Ureter (tissue), 1 donor: ENCODE measurements at regions not wholly inside any gene's neighbourhood (a gene's known extent, or its start where the extent isn't known, plus 50 kb on each side); places are given as distances from the start of the nearest gene placed in this dataset.

Experiments used
- DNase-seq: peaks from one replicate; pipeline ENCODE4 v3.0.0-alpha.2; 2020; ENCODE audit warnings: low spot score
- donor health status: DM: yes; HTN: yes; CAD: no.

DNA sequence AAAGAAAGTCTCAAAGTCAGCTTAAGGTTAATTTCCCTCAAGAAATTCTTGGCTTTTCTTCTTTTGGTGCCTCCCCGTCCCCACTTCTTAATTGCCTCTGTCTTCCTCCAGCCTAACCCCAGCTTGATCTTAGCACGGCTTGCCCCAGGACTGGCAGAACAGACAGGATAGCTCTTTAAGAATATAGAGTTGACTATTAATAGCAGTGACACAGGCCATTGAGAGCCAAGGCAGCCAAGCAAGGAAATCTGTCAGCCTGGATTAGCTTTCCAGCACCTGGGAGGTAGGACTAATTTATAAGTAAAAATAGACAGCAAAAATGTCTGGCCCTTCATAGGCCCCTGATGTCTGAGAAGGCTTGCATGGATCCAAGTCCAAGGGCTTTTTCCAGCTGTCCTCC, 384.6 kb upstream of the SLC30A5 start:
- DNase-seq: no peak

DNA sequence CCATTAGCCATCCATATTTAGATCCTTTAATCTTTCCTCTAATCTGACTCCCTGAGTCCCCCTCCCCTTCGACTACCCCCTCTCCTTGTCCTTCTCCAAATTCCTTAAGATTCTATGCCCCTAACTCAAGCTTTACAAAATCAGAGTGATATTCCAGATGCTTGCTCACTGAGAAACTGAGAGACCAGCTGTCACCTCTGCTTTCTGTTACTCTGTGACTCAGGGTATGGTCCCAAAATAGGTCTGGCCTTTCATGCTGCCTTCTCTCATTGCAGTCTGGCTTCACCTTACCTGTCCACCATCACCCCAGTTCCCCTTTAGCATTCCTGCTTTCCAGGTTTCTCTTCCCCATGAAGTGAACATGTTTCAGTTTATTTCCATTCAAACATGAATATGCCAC, 383.3 kb upstream of the SLC30A5 start:
- DNase-seq: no peak

DNA sequence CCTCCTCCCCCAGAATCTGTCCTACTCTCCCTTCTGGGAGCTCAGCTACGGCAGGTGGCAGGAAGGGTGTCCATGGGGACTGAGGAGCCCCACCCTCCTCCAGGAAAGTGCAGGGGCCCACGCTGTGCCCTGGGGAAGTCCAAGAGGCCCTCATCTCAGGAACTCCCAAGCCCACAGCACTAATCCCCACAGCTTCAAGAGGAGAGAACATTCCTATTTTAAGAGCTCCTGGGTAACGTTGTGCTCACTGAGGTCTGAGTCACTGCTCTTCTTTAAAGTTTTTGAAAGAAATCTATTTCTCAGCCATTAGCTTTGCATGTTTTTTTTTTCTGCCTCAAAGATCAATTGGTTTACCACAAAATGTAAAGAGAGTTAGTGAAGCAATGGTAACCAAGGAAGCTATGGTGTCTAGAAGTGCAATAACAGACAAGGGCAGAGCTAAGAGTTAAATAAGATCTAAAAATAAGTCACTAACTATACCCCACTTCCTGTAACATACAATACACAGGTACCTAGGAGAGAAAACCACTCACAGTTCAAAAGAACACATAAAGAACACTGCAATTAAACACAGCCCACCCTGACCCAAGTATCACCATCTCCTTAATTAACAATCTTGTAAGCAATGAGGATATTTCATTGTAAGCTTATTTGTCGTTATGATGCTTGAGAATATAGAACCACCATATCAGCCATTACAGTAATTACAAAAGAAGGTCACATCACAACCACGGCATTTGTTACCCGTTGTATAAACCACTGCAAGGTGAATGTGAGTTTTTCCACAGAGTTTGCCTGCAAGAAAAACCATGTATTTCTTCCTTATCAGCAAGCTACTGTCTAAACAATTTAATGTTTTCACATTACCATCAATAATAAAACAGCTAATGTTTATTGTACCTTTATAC, 382.3 kb upstream of the SLC30A5 start:
- no peak for DNase-seq

DNA sequence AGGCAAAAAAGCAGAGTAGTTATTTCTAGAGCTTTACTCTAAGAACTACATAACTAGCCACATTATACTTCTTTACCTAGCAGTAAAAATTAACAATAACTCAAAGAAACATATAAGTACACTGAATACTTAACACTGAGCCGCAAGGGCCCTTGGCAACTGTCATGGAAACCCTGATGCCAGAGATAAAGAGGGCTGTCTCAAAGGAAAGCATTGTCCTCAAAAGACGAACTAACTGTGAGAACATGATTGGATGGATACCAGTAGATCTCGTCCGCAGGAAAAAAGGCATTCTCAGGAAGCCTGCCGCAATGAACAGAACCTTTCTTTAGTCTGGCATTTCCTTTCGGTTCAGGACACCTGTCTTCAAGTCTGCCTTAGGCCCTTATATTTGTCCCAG, 379.0 kb upstream of the SLC30A5 start:
- no peak for DNase-seq

DNA sequence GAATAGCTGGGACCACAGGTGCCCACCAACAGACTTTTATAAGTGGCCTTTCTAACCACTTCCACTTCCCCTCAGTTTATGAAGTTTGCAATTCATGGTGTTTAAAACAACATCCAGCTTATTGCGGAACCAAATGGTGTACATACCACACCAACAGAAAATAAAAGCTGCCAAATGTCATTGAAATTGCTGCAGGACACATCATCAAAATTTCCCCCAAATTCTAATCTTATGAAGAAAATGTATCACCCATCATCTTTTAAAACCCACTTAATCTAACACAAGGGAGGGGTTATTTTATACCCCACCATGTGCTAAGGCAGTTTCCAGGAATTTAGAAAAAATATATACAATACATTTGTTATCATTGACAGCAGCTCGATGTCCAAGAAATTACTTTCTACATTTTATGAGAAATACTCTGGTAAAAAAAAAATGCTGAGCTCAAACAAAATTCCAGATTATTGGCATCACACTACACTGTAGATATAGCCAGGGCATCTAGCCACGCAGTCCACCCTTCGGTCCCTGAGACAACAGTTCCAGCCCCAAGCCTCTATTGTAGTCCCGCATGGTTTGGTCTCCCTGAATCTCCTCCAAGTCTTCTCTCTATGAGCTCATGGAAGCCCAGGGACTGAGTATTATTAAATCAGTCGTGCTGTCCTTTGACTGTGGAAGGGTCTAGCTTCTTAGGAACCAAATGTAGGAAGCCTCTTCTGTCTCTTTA, 372.8 kb upstream of the SLC30A5 start:
- no peak for DNase-seq

DNA sequence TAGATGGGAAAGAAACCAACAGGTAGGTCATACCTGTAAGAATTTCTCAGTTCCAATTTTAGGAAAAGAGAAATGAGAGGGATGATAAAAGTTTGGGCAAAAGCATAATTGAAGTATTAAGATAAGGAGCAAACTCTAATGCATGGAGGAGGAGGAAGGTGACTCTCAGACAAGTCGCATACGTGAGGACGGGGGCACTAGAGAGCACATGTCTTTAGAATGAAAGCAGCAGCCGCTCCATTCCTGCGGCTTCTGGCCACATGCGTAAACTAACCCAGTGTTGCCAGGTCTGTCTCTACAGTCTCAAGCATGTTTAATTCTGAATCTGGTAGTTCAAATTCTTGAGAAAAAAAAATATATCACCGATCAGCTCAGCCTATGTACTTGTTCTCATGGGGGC, 371.5 kb upstream of the SLC30A5 start:
- no peak for DNase-seq

DNA sequence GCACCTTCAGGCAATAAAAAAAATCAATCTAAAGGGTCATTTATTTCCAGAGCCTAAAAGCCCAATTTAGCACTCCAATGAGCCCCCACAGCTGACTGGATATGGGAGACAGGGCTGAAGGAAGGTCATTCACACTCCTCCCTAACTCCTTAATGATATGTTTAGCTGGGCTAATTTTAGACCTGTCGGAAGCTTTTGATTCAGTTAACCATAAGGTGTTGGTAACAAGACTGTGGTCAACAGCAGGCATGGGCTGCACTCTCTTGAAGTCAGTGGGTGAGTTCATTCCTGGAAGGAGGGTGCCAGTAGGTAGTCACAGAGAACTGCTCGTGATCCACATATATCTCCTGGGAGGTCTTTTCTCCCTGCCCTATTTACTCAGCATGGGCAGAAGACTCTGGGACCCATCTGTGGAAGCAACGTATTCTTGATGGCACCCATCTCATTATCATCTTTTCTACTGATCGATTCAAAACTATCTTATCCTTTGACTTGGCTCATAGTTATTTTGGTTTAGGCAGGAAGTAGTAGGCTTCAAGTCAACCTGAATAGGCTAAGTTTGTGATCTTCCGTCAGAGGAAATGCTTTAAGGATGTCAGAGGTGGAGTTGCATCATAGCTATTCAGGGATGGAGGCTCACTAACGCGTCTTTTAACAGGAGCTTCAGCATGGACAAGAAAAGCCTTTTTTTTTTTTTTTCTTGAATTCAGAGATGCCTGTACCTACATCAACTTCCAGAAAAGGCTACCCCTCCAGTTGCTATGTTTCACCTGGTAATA, 367.7 kb upstream of the SLC30A5 start:
- no peak for DNase-seq

DNA sequence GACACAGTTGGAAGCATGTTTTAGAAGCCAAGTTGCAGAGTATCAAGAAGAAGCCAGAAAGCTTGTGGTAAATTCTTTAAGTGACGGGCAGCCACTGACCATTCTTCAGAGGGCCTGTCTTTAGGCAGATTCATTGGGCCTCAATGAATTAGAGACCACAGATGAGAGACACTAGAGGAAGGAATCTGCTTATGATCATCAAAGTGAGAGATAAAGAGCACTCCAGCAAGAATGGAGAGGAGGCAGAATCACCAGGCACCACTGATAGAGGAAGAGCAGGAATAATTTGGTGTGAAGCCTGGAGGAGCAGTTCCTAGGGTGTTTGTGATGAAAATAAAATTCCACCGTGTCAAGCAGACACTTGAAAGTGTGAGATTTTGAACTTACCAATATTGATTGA, 365.9 kb upstream of the SLC30A5 start:
- no peak for DNase-seq

DNA sequence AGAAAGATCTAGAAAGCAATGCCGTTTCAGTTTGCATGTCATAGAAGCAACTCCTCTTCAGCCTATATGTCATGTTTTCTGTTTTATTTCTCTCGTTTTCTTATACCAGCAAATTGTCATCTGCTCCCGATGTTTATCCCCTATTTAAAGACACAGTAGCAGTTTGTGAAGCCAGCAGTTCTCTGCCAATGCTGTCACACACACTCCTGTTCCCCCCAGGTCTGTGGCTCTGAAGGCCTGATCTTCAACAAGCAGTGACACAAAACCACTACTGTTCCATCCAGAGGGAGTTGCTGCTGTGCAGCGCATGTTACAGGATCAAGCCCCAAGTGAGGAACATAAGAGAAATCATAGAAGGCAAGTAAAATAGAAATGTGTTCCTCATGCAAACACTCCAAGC, 364.1 kb upstream of the SLC30A5 start:
- DNase-seq: no peak

DNA sequence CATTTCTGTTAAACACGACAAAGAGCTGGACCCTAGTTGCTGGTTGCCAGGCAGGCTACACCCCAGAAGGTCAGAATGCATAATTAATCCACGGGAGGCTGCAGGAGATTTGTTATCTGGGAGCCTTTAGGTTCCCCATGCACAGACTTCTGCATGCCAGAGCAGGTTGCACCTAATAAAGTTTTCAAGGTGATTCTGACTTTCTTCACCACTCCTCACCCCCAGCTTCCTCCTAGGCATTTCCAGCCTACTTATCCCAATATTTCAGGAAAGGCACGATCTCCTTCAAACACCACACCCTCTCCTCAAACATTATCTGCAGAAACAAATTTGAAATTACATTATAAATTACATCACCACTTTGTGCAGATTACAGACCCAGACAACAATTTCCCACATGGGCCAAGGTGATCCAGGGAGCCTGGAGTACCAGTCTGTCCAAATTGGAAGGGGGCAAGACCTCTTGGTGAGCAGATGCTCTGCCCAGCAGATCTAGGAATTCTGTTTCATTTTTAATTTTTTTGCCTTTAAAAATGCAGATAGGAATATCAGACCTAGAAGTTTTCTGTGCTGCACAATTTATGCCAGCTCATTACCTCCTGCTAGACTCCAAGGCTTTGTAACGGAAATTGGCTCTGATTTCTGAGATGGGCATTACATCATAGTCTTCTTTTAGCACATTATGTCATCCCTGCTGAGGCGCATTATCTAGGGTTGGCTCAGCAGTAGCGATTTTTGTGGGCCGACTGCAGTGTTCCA, 363.4 kb upstream of the SLC30A5 start:
- DNase-seq: peak; percentile 63

DNA sequence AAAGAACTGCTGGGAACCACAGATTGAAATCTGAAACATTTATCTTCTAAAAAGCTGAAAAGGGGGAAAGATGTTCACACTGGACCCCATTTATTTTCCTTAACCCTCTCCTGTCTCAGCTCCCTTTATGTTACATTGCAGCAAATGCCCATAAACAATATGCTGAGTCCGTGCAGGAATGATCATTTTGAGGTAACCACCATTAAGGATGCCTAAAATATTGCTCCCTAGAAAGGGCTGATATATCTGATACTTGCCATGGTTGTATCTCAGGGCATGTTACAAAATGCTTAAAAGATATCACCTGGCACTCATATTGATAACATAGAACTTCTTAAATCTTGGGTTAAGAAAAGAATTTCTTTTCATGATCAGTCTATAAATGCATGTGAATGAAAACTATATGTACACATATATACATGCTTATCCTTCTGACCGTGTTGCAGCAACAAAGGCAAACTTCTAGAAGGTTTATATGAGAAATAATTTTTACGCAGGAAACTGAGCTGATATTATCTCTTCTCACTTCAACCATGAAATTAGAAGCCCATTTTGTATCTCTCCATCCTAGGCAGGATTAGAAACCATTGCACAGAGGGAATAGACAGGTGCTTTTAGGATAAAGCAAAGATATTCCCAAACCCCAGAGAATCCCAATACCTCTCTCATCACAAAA, 362.7 kb upstream of the SLC30A5 start:
- no peak for DNase-seq

DNA sequence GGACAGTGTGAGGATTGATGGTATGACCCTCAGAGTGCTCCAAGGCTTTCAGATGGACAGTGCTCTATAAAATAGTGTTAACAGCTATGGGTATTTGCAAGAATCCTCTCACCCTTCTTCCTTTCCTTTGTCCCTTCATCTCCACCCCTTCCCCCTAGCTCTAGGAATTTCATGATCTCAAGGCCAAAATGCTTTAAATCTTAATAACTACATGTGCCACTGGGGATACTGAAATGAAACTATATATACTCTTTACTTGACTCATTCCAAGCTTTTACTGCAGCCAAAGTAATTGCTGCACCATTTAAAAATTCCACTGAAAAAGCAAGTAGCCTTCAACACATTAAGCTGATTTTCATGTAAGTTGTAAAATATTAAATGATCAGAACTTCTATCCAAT, 361.6 kb upstream of the SLC30A5 start:
- no peak for DNase-seq

DNA sequence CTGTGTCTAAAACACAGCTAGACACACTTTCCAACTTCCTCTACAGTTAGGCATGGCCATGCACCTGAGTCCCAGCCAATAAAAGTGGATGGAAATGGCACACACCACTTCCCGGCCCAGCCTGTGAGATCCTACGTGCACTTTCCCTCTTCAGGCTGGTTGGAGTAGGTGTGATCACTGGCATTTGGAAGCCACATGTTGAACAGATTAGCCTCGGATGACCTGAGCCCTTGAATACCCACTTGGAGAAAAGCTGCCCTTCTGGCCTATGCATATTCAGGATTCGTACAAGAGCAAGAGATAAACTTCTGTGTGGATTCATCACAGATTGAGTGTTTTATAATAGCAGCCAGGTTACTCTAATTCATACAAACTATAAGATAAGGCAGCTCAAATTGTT, 359.0 kb upstream of the SLC30A5 start:
- DNase-seq: no peak

DNA sequence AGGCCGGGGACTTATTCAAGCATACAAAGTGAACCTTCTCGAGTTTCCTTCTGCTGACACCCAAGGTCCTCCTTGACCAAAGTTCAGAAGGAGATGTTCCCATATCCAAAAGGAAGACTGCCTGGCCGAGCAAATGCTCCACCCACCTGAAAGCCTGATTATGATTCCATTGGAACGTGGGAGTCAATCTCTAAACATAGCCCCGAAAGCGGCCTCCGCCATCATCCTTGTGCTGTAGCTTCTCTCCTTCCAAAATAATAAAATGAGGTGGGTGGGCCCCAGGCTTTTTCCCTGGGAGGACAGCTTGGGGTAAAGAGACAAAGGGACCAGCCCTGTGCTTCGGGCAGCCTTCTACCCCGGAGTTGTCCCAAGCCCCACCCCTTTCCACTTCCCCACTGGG, 355.6 kb upstream of the SLC30A5 start:
- DNase-seq: no peak

DNA sequence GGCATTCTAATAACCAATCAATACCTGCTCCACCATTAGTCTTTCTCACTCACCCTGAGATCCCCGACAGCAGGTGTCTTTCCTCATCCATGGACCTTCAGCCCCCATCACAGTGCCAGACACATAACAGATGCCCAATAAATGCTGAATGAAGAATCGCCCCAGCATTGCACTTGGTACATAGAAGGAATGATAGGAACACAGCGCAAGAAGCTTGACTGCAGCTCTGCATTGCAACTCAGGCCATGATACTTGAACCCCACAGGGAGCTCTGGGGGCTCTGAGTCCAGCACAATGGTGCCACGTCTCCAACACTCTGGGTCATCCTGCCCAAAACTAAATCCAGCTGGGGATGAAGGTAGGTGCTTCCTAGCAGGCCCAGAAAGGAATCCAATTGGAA, 355.0 kb upstream of the SLC30A5 start:
- DNase-seq: no peak

DNA sequence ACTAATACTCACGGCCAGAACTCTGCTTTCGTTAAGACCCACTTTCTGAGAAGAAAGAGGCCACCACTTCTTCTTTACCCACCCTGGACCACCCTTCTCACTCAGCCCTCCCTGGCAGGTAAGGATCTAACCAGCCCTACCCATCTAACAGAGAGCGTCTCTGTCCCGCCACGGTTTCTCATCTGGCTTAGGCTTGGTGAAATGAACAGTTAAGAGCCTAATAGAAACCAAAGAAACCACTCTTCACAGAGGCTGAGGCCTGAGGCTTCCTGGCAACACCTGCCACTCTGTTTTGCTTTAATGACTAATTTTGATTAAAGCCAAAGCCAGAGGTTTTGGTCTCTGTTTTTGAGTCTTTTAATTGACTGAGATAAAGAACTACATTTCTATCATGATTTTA, 354.1 kb upstream of the SLC30A5 start:
- DNase-seq: no peak

DNA sequence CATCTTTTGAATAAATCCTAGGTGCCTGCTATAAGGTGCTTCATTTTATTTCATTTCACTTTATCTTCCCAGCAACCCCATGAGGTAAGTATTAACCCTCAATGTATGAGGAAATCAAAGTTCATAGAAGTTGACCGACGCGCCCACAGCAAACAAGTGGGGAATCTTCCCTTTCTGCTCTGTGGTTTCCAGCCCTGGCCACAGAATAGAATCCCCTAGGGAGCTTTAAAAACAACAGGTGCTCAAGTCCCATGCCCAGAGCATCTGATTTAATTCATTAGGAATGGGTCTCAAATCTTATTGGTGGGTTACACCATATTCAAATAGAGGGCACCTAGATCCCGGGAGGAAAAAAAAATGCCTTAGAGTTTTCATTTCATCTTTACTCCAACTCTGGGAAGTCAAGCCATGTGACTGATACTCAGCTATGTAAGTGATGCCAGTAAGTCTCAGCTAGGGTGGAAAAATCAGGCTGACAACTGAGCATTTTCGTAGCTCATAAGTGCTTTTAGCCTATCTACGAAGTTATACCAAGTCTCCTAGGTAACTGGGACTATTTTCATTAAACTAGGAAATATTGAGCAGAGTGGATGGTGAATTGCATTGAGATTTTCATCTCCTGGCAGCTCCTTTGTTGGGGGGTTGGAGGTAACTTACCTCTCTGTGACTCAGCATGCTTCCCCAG, 353.4 kb upstream of the SLC30A5 start:
- DNase-seq: no peak

DNA sequence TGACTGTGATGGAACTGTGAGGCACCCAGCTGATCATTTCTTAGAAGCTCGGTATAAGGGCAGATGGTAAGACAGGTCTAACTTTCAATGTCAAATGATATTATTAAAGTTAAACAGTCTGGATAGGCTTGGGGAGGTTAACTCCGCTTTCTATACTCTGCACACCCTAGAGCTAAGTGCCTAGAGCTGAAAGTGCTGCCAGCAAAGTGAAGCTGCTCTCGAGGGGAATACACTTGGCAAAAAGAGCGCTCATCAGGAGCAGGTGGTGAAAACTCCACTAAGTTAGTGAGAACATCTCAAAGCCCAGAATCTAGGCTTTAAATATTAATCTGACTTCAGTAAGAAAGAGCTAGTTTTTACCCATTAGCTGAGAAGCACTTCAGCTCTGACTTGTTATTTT, 349.6 kb upstream of the SLC30A5 start:
- DNase-seq: no peak

DNA sequence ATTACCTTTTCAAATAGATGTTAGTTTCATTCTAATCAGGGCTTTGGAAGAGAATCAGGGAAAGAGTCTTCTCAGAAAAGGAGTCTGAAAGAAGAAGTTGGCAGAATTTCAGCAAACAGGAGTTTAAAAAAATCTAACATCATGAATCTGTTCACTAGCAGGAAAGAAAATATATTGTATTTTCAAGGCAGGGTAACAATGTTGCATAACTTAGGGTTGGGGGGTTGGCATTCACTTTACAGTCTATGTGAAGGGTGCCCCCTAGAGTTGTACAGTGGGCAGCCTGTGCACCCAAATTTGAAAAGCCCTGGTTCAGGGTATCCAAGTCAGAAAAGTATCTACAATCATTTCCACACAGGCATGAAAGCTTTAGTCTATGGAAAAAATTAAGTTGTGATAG, 348.4 kb upstream of the SLC30A5 start:
- DNase-seq: no peak

DNA sequence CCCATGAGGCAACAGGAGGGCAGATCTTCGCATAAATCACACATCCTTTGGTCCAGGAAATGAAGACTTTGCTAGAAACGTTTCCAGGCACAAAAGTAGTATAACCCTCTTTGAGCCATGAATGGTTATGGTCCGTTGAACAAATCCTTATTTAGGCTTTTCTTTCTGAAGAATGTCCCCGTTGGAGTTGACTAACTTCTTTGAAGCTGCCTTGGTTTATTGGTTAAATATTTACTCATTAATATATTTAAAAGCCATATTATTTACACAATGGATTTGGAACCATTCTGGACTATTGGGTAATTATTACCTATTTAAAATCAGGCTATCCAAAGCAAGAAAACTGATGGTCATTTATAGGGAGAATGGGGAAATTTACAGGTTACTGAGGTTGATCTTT, 347.6 kb upstream of the SLC30A5 start:
- DNase-seq: no peak
